Tibial nerve (tissue), 4 donors: ENCODE measurements at regions not wholly inside any gene's neighbourhood (a gene's known extent, or its start where the extent isn't known, plus 50 kb on each side); places are given as distances from the start of the nearest gene placed in this dataset.

Experiments used
- DNase-seq, 2 donors: peaks; one replicate each; pipeline ENCODE4 v3.0.0-alpha.2; 2019; ENCODE audit warnings: low spot score in 2 of 2
- H3K27ac ChIP-seq, 4 donors: fragments of 200-600 bp; sonication (generic) in 3 of 4; one replicate each; pipeline ENCODE4 v1.5.1; 2017 to 2019; ENCODE audit warnings: mild to moderate bottlenecking in 1 of 4
- H3K27me3 ChIP-seq, 2 donors: fragments of 200-600 bp; sonication (generic) in 1 of 2; one replicate each; pipeline versions ENCODE4 v1.5.1 to v1.6.0; 2017 to 2019
- H3K36me3 ChIP-seq, 3 donors: fragments of 200-600 bp; sonication (generic); one replicate each; pipeline ENCODE4 v1.5.1; 2018 to 2019
- H3K4me1 ChIP-seq, 4 donors: fragments of 200-600 bp; sonication (generic) in 3 of 4; one replicate each; pipeline ENCODE4 v1.5.1; 2017 to 2019
- H3K4me3 ChIP-seq, 4 donors: fragments of 200-600 bp; sonication (generic) in 3 of 4; one replicate each; pipeline ENCODE4 v1.5.1; 2017 to 2019; ENCODE audit warnings: mild to moderate bottlenecking in 1 of 4, moderate library complexity in 1 of 4
- H3K9me3 ChIP-seq, 4 donors: fragments of 200-600 bp; sonication (generic) in 3 of 4; one replicate each; pipeline ENCODE4 v1.5.1; 2017 to 2019
- EP300 ChIP-seq, 2 donors: sonication (generic); formaldehyde crosslinking; IDR thresholded peaks; one replicate each; pipeline ENCODE4 v1.6.1; 2017; ENCODE audit warnings: antibody characterized with exemption in 2 of 2, mild to moderate bottlenecking in 1 of 2
- POLR2A ChIP-seq, 2 donors: fragments of 450-650 bp; IDR thresholded peaks; one replicate each; pipeline ENCODE4 v1.6.1; 2017; ENCODE audit warnings: antibody characterized with exemption in 2 of 2, mild to moderate bottlenecking in 2 of 2, moderate library complexity in 2 of 2
- WGBS, 2 donors: methylation state at CpG; one replicate each; pipeline ENCODE4 v1.1.5; 2018; 5-methylcytosine and 5-hydroxymethylcytosine counted together
- TF ChIP-seq, protein P1 (sequence below), 5 experiments: fragments of 200-600 bp in 3 of 5; fragments of 450-650 bp in 2 of 5; sonication (generic) in 3 of 5; IDR thresholded peaks; one replicate each; pipeline ENCODE4 v1.5.1; 2016 to 2019; ENCODE audit warnings: antibody characterized with exemption in 5 of 5, mild to moderate bottlenecking in 3 of 5, moderate library complexity in 2 of 5

- H3K4me1 ChIP-seq, result no peaks in the 10 kb centered on the region
- TF ChIP-seq EP300 (IDR thresholded peaks at IDR 0.05) (no peak), POLR2A (IDR thresholded peaks at IDR 0.05) (no peak)
- TF ChIP-seq, protein P1, sequence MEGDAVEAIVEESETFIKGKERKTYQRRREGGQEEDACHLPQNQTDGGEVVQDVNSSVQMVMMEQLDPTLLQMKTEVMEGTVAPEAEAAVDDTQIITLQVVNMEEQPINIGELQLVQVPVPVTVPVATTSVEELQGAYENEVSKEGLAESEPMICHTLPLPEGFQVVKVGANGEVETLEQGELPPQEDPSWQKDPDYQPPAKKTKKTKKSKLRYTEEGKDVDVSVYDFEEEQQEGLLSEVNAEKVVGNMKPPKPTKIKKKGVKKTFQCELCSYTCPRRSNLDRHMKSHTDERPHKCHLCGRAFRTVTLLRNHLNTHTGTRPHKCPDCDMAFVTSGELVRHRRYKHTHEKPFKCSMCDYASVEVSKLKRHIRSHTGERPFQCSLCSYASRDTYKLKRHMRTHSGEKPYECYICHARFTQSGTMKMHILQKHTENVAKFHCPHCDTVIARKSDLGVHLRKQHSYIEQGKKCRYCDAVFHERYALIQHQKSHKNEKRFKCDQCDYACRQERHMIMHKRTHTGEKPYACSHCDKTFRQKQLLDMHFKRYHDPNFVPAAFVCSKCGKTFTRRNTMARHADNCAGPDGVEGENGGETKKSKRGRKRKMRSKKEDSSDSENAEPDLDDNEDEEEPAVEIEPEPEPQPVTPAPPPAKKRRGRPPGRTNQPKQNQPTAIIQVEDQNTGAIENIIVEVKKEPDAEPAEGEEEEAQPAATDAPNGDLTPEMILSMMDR (IDR thresholded peaks at IDR 0.05), result no peak
- no peak overlapping the region for H3K27ac ChIP-seq
- H3K9me3 ChIP-seq, result no peaks in the 10 kb centered on the region
- no peaks in the 10 kb centered on the region for H3K36me3 ChIP-seq
- no peak for DNase-seq
- 95 to 98% methylated on average over 2 of the region's 2 CpGs for WGBS, 2 donors
- no peaks in the 10 kb centered on the region for H3K27me3 ChIP-seq
- no peak overlapping the region for H3K4me3 ChIP-seq
Observed at GRCh38 chr1:79074975-79075374, 68.4 kb upstream of the ADGRL4 start.

DNA sequence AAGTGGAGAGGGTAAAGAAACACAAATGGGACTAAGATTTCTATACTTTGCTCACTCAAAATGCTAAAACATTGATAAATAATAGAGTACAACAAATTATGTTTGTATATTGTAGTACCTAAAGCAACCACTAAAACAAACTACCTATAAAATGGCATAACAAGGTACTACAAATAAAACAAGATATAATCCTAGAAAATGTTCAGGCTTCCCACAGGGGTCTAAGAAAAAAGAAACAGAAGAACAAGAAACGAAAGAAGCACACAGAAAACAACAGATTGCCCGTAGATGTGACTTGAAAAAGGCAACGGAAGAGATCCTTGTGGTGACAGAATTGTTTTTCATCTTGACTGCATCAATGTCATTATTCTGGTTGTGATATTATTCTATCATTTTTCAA is 63.3 kb upstream of the ADGRL4 start:
- no peaks in the 10 kb centered on the region for H3K4me1 ChIP-seq
- TF ChIP-seq EP300 (IDR thresholded peaks at IDR 0.05) (no peak), POLR2A (IDR thresholded peaks at IDR 0.05) (no peak)
- TF ChIP-seq, protein P1 (IDR thresholded peaks at IDR 0.05), result no peak
- H3K4me3 ChIP-seq, result no peak overlapping the region
- peaks cover 0 to 5% (median 0%) of the 10 kb centered on the region in 4 donors for H3K9me3 ChIP-seq
- H3K27me3 ChIP-seq, result no peaks in the 10 kb centered on the region
- no peak for DNase-seq
- no peaks in the 10 kb centered on the region for H3K36me3 ChIP-seq
- WGBS, 2 donors, result 88 to 93% methylated on average over 3 of the region's 3 CpGs
- no peak overlapping the region for H3K27ac ChIP-seq

DNA sequence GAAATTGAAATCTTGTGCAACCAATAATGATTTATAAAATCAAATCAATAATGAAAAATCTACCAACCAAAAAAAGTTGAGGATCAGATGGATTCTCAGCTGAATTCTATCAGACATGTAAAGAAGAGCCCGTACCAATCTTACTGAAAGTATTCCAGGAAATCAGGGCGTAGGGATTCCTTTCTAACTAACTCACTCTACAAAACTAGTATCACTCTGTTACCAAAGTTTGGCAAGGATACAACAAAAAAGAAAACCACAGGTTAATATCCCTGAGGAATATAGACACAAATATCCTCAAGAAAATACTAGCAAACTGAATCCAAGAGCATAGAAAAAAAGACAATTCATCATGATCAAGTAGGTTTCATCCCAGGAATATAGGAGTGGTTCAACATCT is 52.8 kb upstream of the ADGRL4 start:
- 84 to 91% methylated on average over 2 of the region's 2 CpGs for WGBS, 2 donors
- no peak for DNase-seq
- Histone ChIP-seq H3K27me3 (no peaks in the 10 kb centered on the region), H3K4me1 (no peaks in the 10 kb centered on the region), H3K9me3 (peaks cover 0 to 23% (median 0%) of the 10 kb centered on the region in 4 donors), H3K27ac (no peak overlapping the region), H3K4me3 (no peak overlapping the region), H3K36me3 (no peaks in the 10 kb centered on the region)
- no peak for TF ChIP-seq EP300 (IDR thresholded peaks at IDR 0.05)
- TF ChIP-seq, protein P1 (IDR thresholded peaks at IDR 0.05), result no peak
- no peak for TF ChIP-seq POLR2A (IDR thresholded peaks at IDR 0.05)
